ENCODE measurements at regions not wholly inside any gene's neighbourhood (a gene's known extent, or its start where the extent isn't known, plus 50 kb on each side); places are given as distances from the start of the nearest gene placed in this dataset.

DNA sequence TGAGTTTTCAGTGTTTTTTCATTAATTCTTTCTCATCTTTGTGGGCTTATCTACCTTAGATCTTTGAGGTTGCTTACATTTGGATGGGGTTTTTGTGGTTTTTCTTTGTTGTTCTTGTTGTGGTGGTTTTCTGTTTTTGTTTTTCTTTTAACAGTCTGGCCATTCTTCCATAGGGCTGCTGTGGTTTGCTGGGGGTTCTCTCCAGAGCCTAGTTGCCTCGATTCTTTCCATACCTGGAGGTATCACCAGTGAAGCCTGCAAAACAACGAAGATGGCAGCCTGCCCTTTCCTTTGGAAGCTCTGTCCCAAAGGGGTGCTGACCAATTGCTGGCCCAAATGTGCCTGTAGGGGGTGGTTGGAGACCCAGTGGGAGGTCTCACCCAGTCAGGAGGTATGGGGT lies 168.6 kb upstream of the CLNK start:
- POLR2A ChIA-PET = no interaction called here

GRCh38 chr4:10841697-10842096 lies 157.1 kb upstream of the CLNK start:
- TF ChIP-seq RAD21 (IDR thresholded peaks at IDR 0.05; ENCODE audit: low read length) (no peak), NFIC (IDR thresholded peaks at IDR 0.05; ENCODE audit: borderline replicate concordance) (no peak), FOXM1 (IDR thresholded peaks at IDR 0.05; ENCODE audit: low read depth) (no peak), JUND (IDR thresholded peaks at IDR 0.05) (no peak), MAX (IDR thresholded peaks at IDR 0.05; ENCODE audit: low read depth) (no peak), CHD2 (IDR thresholded peaks at IDR 0.05; ENCODE audit: low read length, partially characterized antibody) (no peak), PBX3 (IDR thresholded peaks at IDR 0.05) (no peak), ELF1 (IDR thresholded peaks at IDR 0.05) (no peak), YY1 (IDR thresholded peaks at IDR 0.05; ENCODE audit: low read depth) (no peak), RFX5 (IDR thresholded peaks at IDR 0.05; ENCODE audit: low read length) (no peak), GABPA (IDR thresholded peaks at IDR 0.05; ENCODE audit: low read depth) (no peak), MEF2A (IDR thresholded peaks at IDR 0.05; ENCODE audit: borderline replicate concordance, low read depth) (no peak), EP300 (IDR thresholded peaks at IDR 0.05; ENCODE audit: borderline replicate concordance in 1 of 2, low read depth in 1 of 2, low read length in 1 of 2) (no peak), GATA2 (CRISPR knock-in tag; IDR thresholded peaks at IDR 0.05) (no peak), FOXJ3 (CRISPR knock-in tag; IDR thresholded peaks at IDR 0.05) (no peak), USF2 (IDR thresholded peaks at IDR 0.05; ENCODE audit: borderline replicate concordance, low read depth, low read length) (no peak), EZH2phosphoT487 (IDR thresholded peaks at IDR 0.05; ENCODE audit: borderline replicate concordance, low read depth) (no peak)
- TF ChIP-seq, protein P1, sequence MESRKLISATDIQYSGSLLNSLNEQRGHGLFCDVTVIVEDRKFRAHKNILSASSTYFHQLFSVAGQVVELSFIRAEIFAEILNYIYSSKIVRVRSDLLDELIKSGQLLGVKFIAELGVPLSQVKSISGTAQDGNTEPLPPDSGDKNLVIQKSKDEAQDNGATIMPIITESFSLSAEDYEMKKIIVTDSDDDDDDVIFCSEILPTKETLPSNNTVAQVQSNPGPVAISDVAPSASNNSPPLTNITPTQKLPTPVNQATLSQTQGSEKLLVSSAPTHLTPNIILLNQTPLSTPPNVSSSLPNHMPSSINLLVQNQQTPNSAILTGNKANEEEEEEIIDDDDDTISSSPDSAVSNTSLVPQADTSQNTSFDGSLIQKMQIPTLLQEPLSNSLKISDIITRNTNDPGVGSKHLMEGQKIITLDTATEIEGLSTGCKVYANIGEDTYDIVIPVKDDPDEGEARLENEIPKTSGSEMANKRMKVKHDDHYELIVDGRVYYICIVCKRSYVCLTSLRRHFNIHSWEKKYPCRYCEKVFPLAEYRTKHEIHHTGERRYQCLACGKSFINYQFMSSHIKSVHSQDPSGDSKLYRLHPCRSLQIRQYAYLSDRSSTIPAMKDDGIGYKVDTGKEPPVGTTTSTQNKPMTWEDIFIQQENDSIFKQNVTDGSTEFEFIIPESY (IDR thresholded peaks at IDR 0.05; ENCODE audit: borderline replicate concordance, low read depth) = no peak
- Histone ChIP-seq H2AFZ (ENCODE audit: low read depth) (no peak overlapping the region), H3K79me2 (ENCODE audit: insufficient read depth) (no peaks in the 10 kb centered on the region), H3K4me2 (no peak overlapping the region), H3K9ac (no peak overlapping the region), H3F3A (replicated peaks; ENCODE audit: insufficient read depth) (no peaks in the 10 kb centered on the region), H3K9me2 (no peaks in the 10 kb centered on the region), H3K27ac (ENCODE audit: low read depth in 2 of 2, low read length in 1 of 2) (no peak overlapping the region), H3K4me3 (ENCODE audit: low read depth in 2 of 2, low read length in 1 of 2) (no peak overlapping the region), H3K27me3 (ENCODE audit: insufficient read depth) (no peaks in the 10 kb centered on the region), H3K4me1 (ENCODE audit: control insufficient read depth in 1 of 2, insufficient read depth in 2 of 2, low read depth in 1 of 2, low read length in 1 of 2) (no peaks in the 10 kb centered on the region), H3K36me3 (replicated peaks in 1 of 2; ENCODE audit: control insufficient read depth in 1 of 2, insufficient read depth in 2 of 2, low read length in 1 of 2) (no peaks in the 10 kb centered on the region), H4K20me1 (ENCODE audit: insufficient read depth) (no peaks in the 10 kb centered on the region), H3K9me3 (no peaks in the 10 kb centered on the region)
- no peak for DNase-seq
- CTCF ChIA-PET = no interaction called here
- POLR2A ChIA-PET = no interaction called here
- 5% methylated on average over 4 of the region's 4 CpGs for WGBS (ENCODE audit: low lambda C conversion rate)

More for the DNA sequence above, 168.6 kb upstream of the CLNK start:
- Histone ChIP-seq H3K79me2 (ENCODE audit: insufficient read depth) (no peaks in the 10 kb centered on the region), H2AFZ (ENCODE audit: low read depth) (no peak overlapping the region), H3K4me3 (ENCODE audit: low read depth in 2 of 2, low read length in 1 of 2) (no peak overlapping the region), H3K9me3 (peaks cover 5% of the 10 kb centered on the region; the same call in 1 of the 2 replicates), H3K9me2 (no peaks in the 10 kb centered on the region), H3K27ac (ENCODE audit: low read depth in 2 of 2, low read length in 1 of 2) (no peak overlapping the region), H4K20me1 (ENCODE audit: insufficient read depth) (no peaks in the 10 kb centered on the region), H3K4me2 (no peak overlapping the region), H3K4me1 (ENCODE audit: control insufficient read depth in 1 of 2, insufficient read depth in 2 of 2, low read depth in 1 of 2, low read length in 1 of 2) (no peaks in the 10 kb centered on the region), H3F3A (replicated peaks; ENCODE audit: insufficient read depth) (no peaks in the 10 kb centered on the region), H3K27me3 (ENCODE audit: insufficient read depth) (no peaks in the 10 kb centered on the region), H3K9ac (no peak overlapping the region), H3K36me3 (replicated peaks in 1 of 2; ENCODE audit: control insufficient read depth in 1 of 2, insufficient read depth in 2 of 2, low read length in 1 of 2) (no peaks in the 10 kb centered on the region)
- TF ChIP-seq, protein P1 (IDR thresholded peaks at IDR 0.05; ENCODE audit: borderline replicate concordance, low read depth) = no peak
- TF ChIP-seq EP300 (IDR thresholded peaks at IDR 0.05; ENCODE audit: borderline replicate concordance in 1 of 2, low read depth in 1 of 2, low read length in 1 of 2) = no peak
- CTCF ChIA-PET = no interaction called here
- DNase-seq = no peak
- WGBS (ENCODE audit: low lambda C conversion rate) = 0% methylated on average over 2 of the region's 2 CpGs

All from SK-N-SH (cell line).